Mucosa of descending colon (tissue), 3 donors: ENCODE measurements at regions not wholly inside any gene's neighbourhood (a gene's known extent, or its start where the extent isn't known, plus 50 kb on each side); places are given as distances from the start of the nearest gene placed in this dataset.
A peak's percentile ranks its signal among the peaks of the same experiment; 100 is the strongest.

Experiments
- ATAC-seq: fragments of 200-7000 bp; cut with Tn5 transposase; one replicate; pipeline ENCODE4 v1.9.1; 2020; ENCODE audit warnings: mild to moderate bottlenecking, moderate library complexity
- DNase-seq, 3 donors: peaks; one replicate each; pipeline ENCODE4 v3.0.0-alpha.2; 2020
- H3K36me3 ChIP-seq: fragments of 200-600 bp; one replicate; pipeline ENCODE4 v1.8.0; 2021; ENCODE audit warnings: low read depth, mild to moderate bottlenecking
- H3K4me1 ChIP-seq: fragments of 200-600 bp; one replicate; pipeline ENCODE4 v1.8.0; 2021; ENCODE audit warnings: low read depth, mild to moderate bottlenecking
- H3K4me3 ChIP-seq: fragments of 200-600 bp; one replicate; pipeline ENCODE4 v1.8.0; 2021; ENCODE audit warnings: mild to moderate bottlenecking
- H3K9me3 ChIP-seq: fragments of 200-600 bp; one replicate; pipeline ENCODE4 v1.8.0; 2021; ENCODE audit warnings: mild to moderate bottlenecking
- intact Hi-C, 2 donors: fragments of 100-400 bp; cut with DNase I in 1 of 2; cut with micrococcal nuclease in 1 of 2; formaldehyde crosslinking; loops; one replicate each; pipeline versions ENCODE4 v1.11.0 to v1.11.1; 2022; cut with DNase I, micrococcal nuclease
- TF ChIP-seq, protein P1 (sequence below): fragments of 200-600 bp; IDR thresholded peaks from one replicate; pipeline ENCODE4 v1.8.0; 2022; ENCODE audit warnings: antibody characterized with exemption, mild to moderate bottlenecking
- donor health status: DM: no; HTN: no; CAD: no; lungs with moderate emphysema.
- donor health status: DM: no; HTN: no; CAD: no.
- donor health status: DM: no; HTN: yes; CAD: no.

DNA sequence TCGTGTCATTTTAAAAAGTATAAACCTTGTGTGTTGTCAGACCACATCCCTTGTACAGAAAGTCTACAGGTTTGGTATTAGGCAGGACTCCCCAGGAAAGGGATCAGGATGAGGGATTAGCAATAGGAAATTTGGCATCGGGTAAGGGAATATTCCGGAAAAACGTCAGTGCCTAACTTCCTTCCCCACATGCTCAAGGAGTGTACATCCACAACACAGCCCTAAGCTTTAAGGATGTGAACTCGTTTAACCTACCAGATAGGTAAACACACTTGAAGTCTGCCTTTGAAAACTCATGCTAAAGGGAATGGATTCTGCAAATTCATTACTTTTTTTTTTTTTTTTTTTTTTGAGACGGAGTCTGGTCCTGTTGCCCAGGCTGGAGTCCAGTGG is 194.9 kb downstream of the SKIDA1 start:
- DNase-seq (no peak), ATAC-seq (no peak)
- H3K36me3 ChIP-seq: no peaks in the 10 kb centered on the region
- H3K4me1 ChIP-seq: no peaks in the 10 kb centered on the region
- intact Hi-C loops: no loop called here
- H3K4me3 ChIP-seq: no peak overlapping the region
- TF ChIP-seq, protein P1, sequence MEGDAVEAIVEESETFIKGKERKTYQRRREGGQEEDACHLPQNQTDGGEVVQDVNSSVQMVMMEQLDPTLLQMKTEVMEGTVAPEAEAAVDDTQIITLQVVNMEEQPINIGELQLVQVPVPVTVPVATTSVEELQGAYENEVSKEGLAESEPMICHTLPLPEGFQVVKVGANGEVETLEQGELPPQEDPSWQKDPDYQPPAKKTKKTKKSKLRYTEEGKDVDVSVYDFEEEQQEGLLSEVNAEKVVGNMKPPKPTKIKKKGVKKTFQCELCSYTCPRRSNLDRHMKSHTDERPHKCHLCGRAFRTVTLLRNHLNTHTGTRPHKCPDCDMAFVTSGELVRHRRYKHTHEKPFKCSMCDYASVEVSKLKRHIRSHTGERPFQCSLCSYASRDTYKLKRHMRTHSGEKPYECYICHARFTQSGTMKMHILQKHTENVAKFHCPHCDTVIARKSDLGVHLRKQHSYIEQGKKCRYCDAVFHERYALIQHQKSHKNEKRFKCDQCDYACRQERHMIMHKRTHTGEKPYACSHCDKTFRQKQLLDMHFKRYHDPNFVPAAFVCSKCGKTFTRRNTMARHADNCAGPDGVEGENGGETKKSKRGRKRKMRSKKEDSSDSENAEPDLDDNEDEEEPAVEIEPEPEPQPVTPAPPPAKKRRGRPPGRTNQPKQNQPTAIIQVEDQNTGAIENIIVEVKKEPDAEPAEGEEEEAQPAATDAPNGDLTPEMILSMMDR: no peak
- no peaks in the 10 kb centered on the region for H3K9me3 ChIP-seq

DNA sequence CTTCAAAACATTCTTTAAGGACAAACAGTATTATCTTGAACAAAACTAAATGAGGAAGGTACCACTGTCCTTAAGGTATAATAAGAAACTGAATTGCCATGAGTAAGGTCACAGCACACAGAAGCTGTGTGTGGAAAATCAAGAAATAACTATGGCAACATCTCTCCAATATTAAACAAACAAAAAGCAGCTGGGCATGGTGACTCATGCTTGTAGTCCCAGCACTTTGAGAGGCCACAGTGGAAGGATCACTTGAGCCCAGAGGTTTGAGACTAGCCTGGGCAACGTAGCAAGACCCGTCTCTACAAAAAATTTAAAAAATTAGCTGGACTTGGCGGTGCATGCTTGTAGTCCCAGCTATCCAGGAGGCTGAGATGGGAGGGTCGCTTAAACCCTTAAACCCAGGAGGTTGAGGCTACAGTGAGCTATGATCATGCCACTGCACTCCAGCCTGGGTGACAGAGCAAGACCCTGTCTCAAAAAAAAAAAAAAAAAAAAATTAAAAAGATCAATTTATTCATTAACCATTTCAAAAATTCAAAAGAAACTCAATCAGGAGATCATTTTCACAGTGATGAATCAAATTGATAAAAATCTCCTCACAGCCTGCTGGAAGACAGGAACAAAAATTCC is 195.4 kb downstream of the SKIDA1 start:
- no peak for DNase-seq
- intact Hi-C loops: no loop called here

DNA sequence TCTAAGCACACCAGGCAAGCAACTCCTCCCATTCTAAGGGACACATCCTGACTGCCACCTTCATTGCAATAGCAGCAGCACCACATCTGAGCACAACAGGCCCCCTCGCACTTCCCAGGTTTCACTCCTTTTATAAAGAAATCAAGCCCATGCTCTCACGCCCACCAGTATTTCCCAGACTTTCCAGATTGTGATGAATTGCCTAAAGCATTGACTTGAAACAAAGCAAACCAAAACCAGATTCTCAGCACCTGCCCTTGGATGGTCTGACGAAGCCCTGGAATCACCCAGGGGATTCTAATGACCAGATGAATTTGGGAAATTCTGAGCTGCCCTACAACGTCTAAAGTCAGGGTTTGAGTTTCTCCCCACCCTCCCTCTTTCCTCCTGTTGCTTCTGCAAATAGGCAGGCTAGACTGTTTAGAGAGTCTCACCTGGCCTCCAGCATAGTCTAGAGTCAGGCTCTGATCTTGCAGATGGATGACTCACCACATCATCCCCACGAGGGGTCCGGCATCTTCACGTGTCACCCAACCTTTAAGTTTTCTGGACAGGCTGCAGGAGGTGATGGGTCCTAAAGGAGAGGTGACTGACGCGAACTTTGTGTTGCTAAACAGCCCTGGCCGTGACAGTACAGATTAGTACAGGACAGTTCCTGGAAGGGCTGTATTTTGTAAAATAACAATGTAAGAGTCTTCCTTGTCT is 198.0 kb downstream of the SKIDA1 start:
- ATAC-seq (no peak), DNase-seq (no peak)

More for the DNA sequence above, 195.4 kb downstream of the SKIDA1 start:
- no peaks in the 10 kb centered on the region for H3K9me3 ChIP-seq
- H3K4me3 ChIP-seq: no peak overlapping the region
- TF ChIP-seq, protein P1: no peak
- H3K4me1 ChIP-seq: no peaks in the 10 kb centered on the region
- no peaks in the 10 kb centered on the region for H3K36me3 ChIP-seq
- peak; percentile 71 for ATAC-seq

DNA sequence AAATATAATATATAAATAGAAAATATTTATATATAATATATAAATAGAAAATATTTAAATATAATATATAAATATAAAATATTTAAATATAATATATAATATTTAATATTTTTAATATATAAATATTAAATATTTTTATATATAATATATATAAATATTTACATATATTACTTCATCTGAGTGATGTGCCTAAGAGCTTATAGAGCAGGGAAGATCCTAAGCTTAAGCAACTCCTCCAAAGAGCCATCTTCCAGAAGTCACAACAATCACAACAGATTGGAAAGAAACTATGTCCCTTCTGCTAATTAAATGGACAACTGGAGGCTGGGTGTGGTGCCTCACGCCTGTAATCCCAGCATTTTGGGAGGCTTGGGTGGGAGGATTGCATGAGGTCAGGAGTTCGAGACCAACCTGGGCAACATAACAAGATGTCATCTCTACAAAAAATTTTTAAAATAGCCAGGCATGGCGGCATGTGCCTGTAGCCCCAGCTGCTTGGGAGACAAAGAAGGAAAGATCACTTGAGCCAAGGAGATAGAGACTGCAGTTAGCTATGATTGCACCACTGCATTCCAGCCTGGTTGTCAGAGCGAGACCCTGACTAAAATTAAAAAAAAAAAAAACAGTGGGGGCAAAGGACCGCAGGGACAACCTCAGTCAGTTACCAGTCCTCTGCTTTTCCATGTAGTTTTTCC is 198.7 kb downstream of the SKIDA1 start:
- ATAC-seq (no peak), DNase-seq (no peak)
- H3K9me3 ChIP-seq: no peaks in the 10 kb centered on the region
- H3K4me1 ChIP-seq: no peaks in the 10 kb centered on the region
- intact Hi-C loops: no loop called here
- TF ChIP-seq, protein P1: no peak
- no peak overlapping the region for H3K4me3 ChIP-seq
- H3K36me3 ChIP-seq: no peaks in the 10 kb centered on the region

More for the DNA sequence above, 198.0 kb downstream of the SKIDA1 start:
- Histone ChIP-seq H3K9me3 (no peaks in the 10 kb centered on the region), H3K4me3 (no peak overlapping the region), H3K36me3 (no peaks in the 10 kb centered on the region), H3K4me1 (no peaks in the 10 kb centered on the region)
- TF ChIP-seq, protein P1: no peak
- intact Hi-C loops: no loop called here

DNA sequence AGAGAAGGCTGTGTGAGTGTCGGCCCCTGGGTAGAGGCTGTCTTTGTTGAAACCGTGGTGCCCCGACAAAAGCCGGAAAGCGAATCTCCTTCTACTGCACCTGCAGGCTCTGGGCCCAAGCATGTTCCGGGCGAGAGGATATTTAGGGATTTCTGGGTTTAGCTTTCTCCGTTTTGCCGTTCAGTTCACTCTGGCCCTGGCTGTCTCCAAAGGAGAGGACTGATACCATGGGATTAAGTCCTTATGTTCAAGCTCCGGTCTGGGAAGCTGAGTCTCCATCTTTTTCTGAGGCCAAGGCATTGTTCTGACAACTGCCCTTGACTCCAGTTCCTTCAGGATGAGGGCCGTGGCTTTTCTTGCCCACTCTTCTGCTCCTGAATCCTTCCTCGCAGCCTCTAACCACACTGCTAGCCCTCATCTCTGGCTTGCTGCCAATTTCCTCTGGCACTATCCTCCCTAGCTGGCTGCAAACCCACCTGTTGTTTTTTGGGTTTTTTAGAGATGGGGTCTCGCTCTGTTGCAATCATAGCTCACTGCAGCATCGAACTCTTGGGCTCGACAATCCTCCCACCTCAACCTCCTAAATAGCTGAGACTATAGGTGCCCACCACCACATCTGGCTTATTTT is 206.8 kb downstream of the SKIDA1 start:
- intact Hi-C loops: no loop called here
- DNase-seq: peak in 1 of 3 donors; percentile 10
- TF ChIP-seq, protein P1: no peak

More for the DNA sequence above, 206.8 kb downstream of the SKIDA1 start:
- Histone ChIP-seq H3K4me1 (peaks cover 2% of the 10 kb centered on the region), H3K36me3 (no peaks in the 10 kb centered on the region), H3K9me3 (no peaks in the 10 kb centered on the region), H3K4me3 (no peak overlapping the region)
- ATAC-seq: no peak
